ENCODE measurements at regions not wholly inside any gene's neighbourhood (a gene's known extent, or its start where the extent isn't known, plus 50 kb on each side); places are given as distances from the start of the nearest gene placed in this dataset.

DNA sequence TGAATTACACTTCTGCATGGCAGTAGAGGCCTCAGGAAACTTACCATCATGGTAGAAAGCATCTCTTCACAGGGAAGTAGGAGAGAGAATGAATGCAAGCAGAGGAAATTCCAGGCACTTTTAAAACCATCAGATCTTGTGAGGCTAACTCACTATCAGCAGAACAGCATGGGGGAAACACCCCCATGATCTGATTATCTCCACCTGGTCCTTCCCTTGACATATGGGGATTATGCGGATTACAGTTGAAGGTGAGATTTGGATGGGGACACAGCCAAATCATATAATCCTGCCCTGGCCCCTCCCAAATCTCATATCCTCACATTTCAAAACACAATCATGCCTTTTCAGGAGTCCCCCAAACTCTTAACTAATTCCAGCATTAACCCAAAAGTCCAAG lies 691.1 kb downstream of the SI start:
- no peak for TF ChIP-seq EZH2phosphoT487 (IDR thresholded peaks at IDR 0.05; ENCODE audit: borderline replicate concordance)
- TF ChIP-seq CBX3 (IDR thresholded peaks at IDR 0.05; ENCODE audit: low read depth): no peak
- TF ChIP-seq, protein P1, sequence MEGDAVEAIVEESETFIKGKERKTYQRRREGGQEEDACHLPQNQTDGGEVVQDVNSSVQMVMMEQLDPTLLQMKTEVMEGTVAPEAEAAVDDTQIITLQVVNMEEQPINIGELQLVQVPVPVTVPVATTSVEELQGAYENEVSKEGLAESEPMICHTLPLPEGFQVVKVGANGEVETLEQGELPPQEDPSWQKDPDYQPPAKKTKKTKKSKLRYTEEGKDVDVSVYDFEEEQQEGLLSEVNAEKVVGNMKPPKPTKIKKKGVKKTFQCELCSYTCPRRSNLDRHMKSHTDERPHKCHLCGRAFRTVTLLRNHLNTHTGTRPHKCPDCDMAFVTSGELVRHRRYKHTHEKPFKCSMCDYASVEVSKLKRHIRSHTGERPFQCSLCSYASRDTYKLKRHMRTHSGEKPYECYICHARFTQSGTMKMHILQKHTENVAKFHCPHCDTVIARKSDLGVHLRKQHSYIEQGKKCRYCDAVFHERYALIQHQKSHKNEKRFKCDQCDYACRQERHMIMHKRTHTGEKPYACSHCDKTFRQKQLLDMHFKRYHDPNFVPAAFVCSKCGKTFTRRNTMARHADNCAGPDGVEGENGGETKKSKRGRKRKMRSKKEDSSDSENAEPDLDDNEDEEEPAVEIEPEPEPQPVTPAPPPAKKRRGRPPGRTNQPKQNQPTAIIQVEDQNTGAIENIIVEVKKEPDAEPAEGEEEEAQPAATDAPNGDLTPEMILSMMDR (IDR thresholded peaks at IDR 0.05 in 2 of 3, conservative IDR thresholded peaks at IDR 0.05 in 1 of 3; ENCODE audit: borderline replicate concordance in 1 of 3, insufficient read depth in 1 of 3, low read depth in 2 of 3, low read length in 2 of 3): no peak
- TF ChIP-seq, protein P2, sequence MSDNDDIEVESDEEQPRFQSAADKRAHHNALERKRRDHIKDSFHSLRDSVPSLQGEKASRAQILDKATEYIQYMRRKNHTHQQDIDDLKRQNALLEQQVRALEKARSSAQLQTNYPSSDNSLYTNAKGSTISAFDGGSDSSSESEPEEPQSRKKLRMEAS (IDR thresholded peaks at IDR 0.05): no peak
- no peak for TF ChIP-seq POLR2AphosphoS5 (IDR thresholded peaks at IDR 0.05; ENCODE audit: low read depth, low read length)
- TF ChIP-seq EZH2 (IDR thresholded peaks at IDR 0.05): no peak
- TF ChIP-seq TCF7L2 (IDR thresholded peaks at IDR 0.05; ENCODE audit: borderline replicate concordance, extremely low read depth, insufficient read depth, insufficient read length): no peak
- no peak for TF ChIP-seq POLR2A (IDR thresholded peaks at IDR 0.05; ENCODE audit: borderline replicate concordance, extremely low read depth, insufficient read depth, insufficient read length)

All from HCT116 (cell line).